SK-N-MC (cell line): ENCODE measurements at regions not wholly inside any gene's neighbourhood (a gene's known extent, or its start where the extent isn't known, plus 50 kb on each side); places are given as distances from the start of the nearest gene placed in this dataset.

ENCODE experiments used
- EZH2 ChIP-seq: fragments of 200-600 bp; sonication (generic); IDR thresholded peaks from one replicate; pipeline ENCODE4 v1.6.1; 2017; ENCODE audit warnings: antibody characterized with exemption
- FOXP2 ChIP-seq: optimal IDR thresholded peaks from 2 replicates; pipeline ENCODE3; 2011; ENCODE audit warnings: mild to moderate bottlenecking, moderate library complexity; ENCODE audit not compliant: insufficient read depth; ENCODE audit errors: extremely low read length, control extremely low read depth
- POLR2AphosphoS5 ChIP-seq: IDR thresholded peaks from 2 replicates; pipeline ENCODE4 v1.6.1; 2012; ENCODE audit warnings: mild to moderate bottlenecking, low read depth, low read length, borderline replicate concordance

GRCh38 chr20:10837901-10838300 is 164.1 kb upstream of the JAG1 start:
- TF ChIP-seq EZH2 (no peak), POLR2AphosphoS5 (no peak), FOXP2 (no peak)
